ENCODE measurements at regions not wholly inside any gene's neighbourhood (a gene's known extent, or its start where the extent isn't known, plus 50 kb on each side); places are given as distances from the start of the nearest gene placed in this dataset.

DNA sequence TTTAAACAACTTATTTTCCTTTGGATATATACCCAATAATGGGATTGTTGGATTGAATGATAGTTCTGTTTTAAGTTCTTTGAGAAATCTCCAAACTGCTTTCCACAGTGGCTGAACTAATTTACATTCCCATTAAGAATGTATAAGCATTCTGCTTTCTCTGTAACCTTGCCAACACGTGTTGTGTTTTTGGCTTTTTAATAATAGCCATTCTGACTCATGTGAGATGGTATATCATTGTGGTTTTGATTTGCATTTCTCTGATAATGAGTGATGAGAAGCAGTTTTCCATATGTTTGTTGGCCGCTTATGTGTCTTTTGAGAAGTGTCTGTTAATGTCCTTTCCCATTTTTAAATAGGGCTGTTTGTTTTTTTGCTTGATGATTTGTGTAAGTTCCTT lies 155.6 kb upstream of the PITX2 start:
- CTCF ChIA-PET: no interaction called here
- intact Hi-C loops (cut with micrococcal nuclease): no loop called here
- H3K4me3 Mint-ChIP-seq: no peak overlapping the region

DNA sequence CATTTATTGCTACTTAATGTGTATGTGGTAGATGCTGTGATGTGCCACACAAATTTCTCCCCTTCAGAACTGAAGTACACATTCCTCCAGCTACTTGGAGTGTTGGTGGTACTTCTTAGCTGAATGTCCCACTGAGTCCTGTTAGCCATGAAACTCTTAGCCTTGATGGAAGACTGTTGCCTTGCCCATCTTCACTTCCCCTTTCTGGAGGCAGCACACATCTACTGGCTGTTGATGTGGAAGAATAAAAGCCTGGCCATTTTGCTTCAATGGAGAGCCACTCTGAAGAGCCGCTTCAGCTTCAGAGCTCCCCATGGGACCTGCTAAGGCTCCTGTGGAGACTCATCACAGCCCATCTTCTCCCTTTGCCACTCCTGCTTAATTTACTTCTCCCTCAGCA lies 157.7 kb upstream of the PITX2 start:
- H3K4me2 ChIP-seq (replicated peaks; ENCODE audit: low read depth, low read length, poor library complexity, severe bottlenecking): no peak overlapping the region
- DNase-seq: no peak
- H3K36me3 ChIP-seq (replicated peaks in 1 of 2; ENCODE audit: control extremely low read depth in 1 of 2, control insufficient read depth in 1 of 2, extremely low read depth in 1 of 2, insufficient read depth in 2 of 2, low read length in 1 of 2): no peaks in the 10 kb centered on the region
- H3K27me3 ChIP-seq (replicated peaks in 1 of 4; ENCODE audit: control extremely low read depth in 1 of 4, control insufficient read depth in 3 of 4, insufficient read depth in 4 of 4, low read length in 3 of 4): no peaks in the 10 kb centered on the region
- no peaks in the 10 kb centered on the region for H3K9me3 Mint-ChIP-seq (ENCODE audit: insufficient read depth)
- H3K4me3 ChIP-seq (ENCODE audit: control extremely low read depth in 1 of 5, extremely low read depth in 1 of 5, insufficient read depth in 1 of 5, low read depth in 2 of 5, low read length in 4 of 5): no peak overlapping the region
- ChIA-PET CTCF (no interaction called here), POLR2A (no interaction called here)
- H3K4me1 Mint-ChIP-seq: no peaks in the 10 kb centered on the region
- no peak overlapping the region for H3K27ac Mint-ChIP-seq
- no peaks in the 10 kb centered on the region for H3K79me2 ChIP-seq (ENCODE audit: control insufficient read depth, insufficient read depth, low read length)
- TF ChIP-seq EZH2 (IDR thresholded peaks at IDR 0.05; ENCODE audit: borderline replicate concordance, insufficient read depth, low read depth, low read length, poor library complexity, severe bottlenecking): no peak
- TF ChIP-seq, protein P1, sequence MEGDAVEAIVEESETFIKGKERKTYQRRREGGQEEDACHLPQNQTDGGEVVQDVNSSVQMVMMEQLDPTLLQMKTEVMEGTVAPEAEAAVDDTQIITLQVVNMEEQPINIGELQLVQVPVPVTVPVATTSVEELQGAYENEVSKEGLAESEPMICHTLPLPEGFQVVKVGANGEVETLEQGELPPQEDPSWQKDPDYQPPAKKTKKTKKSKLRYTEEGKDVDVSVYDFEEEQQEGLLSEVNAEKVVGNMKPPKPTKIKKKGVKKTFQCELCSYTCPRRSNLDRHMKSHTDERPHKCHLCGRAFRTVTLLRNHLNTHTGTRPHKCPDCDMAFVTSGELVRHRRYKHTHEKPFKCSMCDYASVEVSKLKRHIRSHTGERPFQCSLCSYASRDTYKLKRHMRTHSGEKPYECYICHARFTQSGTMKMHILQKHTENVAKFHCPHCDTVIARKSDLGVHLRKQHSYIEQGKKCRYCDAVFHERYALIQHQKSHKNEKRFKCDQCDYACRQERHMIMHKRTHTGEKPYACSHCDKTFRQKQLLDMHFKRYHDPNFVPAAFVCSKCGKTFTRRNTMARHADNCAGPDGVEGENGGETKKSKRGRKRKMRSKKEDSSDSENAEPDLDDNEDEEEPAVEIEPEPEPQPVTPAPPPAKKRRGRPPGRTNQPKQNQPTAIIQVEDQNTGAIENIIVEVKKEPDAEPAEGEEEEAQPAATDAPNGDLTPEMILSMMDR (IDR thresholded peaks at IDR 0.05): no peak
- no peaks in the 10 kb centered on the region for H3K4me1 ChIP-seq (ENCODE audit: control insufficient read depth in 2 of 2, insufficient read depth in 2 of 2, low read length in 2 of 2)
- no peaks in the 10 kb centered on the region for H3K9me3 ChIP-seq (ENCODE audit: control extremely low read depth in 1 of 3, control insufficient read depth in 2 of 3, insufficient read depth in 1 of 3, low read length in 2 of 3)
- no peak overlapping the region for H3K9ac ChIP-seq (ENCODE audit: low read length)
- H3K27ac ChIP-seq (ENCODE audit: low read length in 2 of 2): no peak overlapping the region
- intact Hi-C loops (cut with micrococcal nuclease): no loop called here
- no peak for ATAC-seq (ENCODE audit: low read depth)
- no peaks in the 10 kb centered on the region for H4K20me1 ChIP-seq (ENCODE audit: control insufficient read depth, insufficient read depth, low read length, poor library complexity, severe bottlenecking)
- no peak overlapping the region for H2AFZ ChIP-seq (ENCODE audit: insufficient read depth, low read depth, low read length, poor library complexity, severe bottlenecking)
- WGBS (ENCODE audit: insufficient coverage): 100% methylated on average over 1 of the region's 1 CpG
- H3K27me3 Mint-ChIP-seq: peaks cover 1% of the 10 kb centered on the region
- H3K4me3 Mint-ChIP-seq: no peak overlapping the region

More for the DNA sequence above, 155.6 kb upstream of the PITX2 start:
- Histone ChIP-seq H3K79me2 (ENCODE audit: control insufficient read depth, insufficient read depth, low read length) (no peaks in the 10 kb centered on the region), H3K36me3 (replicated peaks in 1 of 2; ENCODE audit: control extremely low read depth in 1 of 2, control insufficient read depth in 1 of 2, extremely low read depth in 1 of 2, insufficient read depth in 2 of 2, low read length in 1 of 2) (no peaks in the 10 kb centered on the region), H4K20me1 (ENCODE audit: control insufficient read depth, insufficient read depth, low read length, poor library complexity, severe bottlenecking) (no peaks in the 10 kb centered on the region), H3K4me2 (replicated peaks; ENCODE audit: low read depth, low read length, poor library complexity, severe bottlenecking) (no peak overlapping the region), H3K27me3 (replicated peaks in 1 of 4; ENCODE audit: control extremely low read depth in 1 of 4, control insufficient read depth in 3 of 4, insufficient read depth in 4 of 4, low read length in 3 of 4) (no peaks in the 10 kb centered on the region), H3K9ac (ENCODE audit: low read length) (no peak overlapping the region), H3K4me1 (ENCODE audit: control insufficient read depth in 2 of 2, insufficient read depth in 2 of 2, low read length in 2 of 2) (no peaks in the 10 kb centered on the region), H3K4me3 (ENCODE audit: control extremely low read depth in 1 of 5, extremely low read depth in 1 of 5, insufficient read depth in 1 of 5, low read depth in 2 of 5, low read length in 4 of 5) (no peak overlapping the region), H3K9me3 (ENCODE audit: control extremely low read depth in 1 of 3, control insufficient read depth in 2 of 3, insufficient read depth in 1 of 3, low read length in 2 of 3) (no peaks in the 10 kb centered on the region), H3K27ac (ENCODE audit: low read length in 2 of 2) (no peak overlapping the region), H2AFZ (ENCODE audit: insufficient read depth, low read depth, low read length, poor library complexity, severe bottlenecking) (no peak overlapping the region)
- Mint-ChIP-seq H3K9me3 (ENCODE audit: insufficient read depth) (no peaks in the 10 kb centered on the region), H3K27me3 (no peaks in the 10 kb centered on the region), H3K4me1 (no peaks in the 10 kb centered on the region), H3K27ac (no peak overlapping the region)
- 60% methylated on average over 1 of the region's 2 CpGs for WGBS (ENCODE audit: insufficient coverage)
- POLR2A ChIA-PET: no interaction called here
- ATAC-seq (ENCODE audit: low read depth): no peak
- TF ChIP-seq, protein P1 (IDR thresholded peaks at IDR 0.05): no peak
- no peak for TF ChIP-seq EZH2 (IDR thresholded peaks at IDR 0.05; ENCODE audit: borderline replicate concordance, insufficient read depth, low read depth, low read length, poor library complexity, severe bottlenecking)
- no peak for DNase-seq

All from B cell (primary cell).